Progenitor cell of endocrine pancreas (in vitro differentiated cells): ENCODE measurements at regions not wholly inside any gene's neighbourhood (a gene's known extent, or its start where the extent isn't known, plus 50 kb on each side); places are given as distances from the start of the nearest gene placed in this dataset.
"Not testable (repeated sequence)": the region's sequence is repeated elsewhere in the genome, so short reads cannot be mapped to it uniquely, and the experiment has no call there.

Experiments used
- DNase-seq: peaks from one replicate; pipeline ENCODE4 v3.0.0; 2021; ENCODE audit warnings: low spot score; ENCODE audit not compliant: unreplicated experiment
- H3K27ac Mint-ChIP-seq: 2 replicates; pipeline ENCODE4 v1.8.0; 2021; ENCODE audit warnings: mild to moderate bottlenecking, moderate library complexity, mixed read lengths
- H3K27me3 Mint-ChIP-seq: 2 replicates; pipeline ENCODE4 v1.8.0; 2021; ENCODE audit warnings: mixed read lengths
- H3K36me3 Mint-ChIP-seq: 2 replicates; pipeline ENCODE4 v1.8.0; 2022; ENCODE audit warnings: mixed read lengths; ENCODE audit not compliant: insufficient read depth
- H3K4me1 Mint-ChIP-seq: 2 replicates; pipeline ENCODE4 v1.8.0; 2021; ENCODE audit warnings: low read depth, mixed read lengths
- H3K4me3 Mint-ChIP-seq: 2 replicates; pipeline ENCODE4 v1.8.0; 2021; ENCODE audit warnings: low read depth, mild to moderate bottlenecking, moderate library complexity, mixed read lengths
- H3K9me3 Mint-ChIP-seq: 2 replicates; pipeline ENCODE4 v1.8.0; 2021; ENCODE audit warnings: low read depth, mixed read lengths
- CTCF ChIP-seq: fragments of 200-600 bp; sonication (generic); IDR thresholded peaks from one replicate; pipeline ENCODE4 v1.5.0; 2021; ENCODE audit warnings: antibody characterized with exemption, mild to moderate bottlenecking; ENCODE audit not compliant: unreplicated experiment

GRCh38 chr3:81841540-81841939, 80.1 kb upstream of the GBE1 start:
- no peak for TF ChIP-seq CTCF
- no peak overlapping the region for H3K4me3 Mint-ChIP-seq
- H3K27me3 Mint-ChIP-seq, result no peaks in the 10 kb centered on the region
- peaks cover 5% of the 10 kb centered on the region for H3K4me1 Mint-ChIP-seq
- no peak overlapping the region for H3K27ac Mint-ChIP-seq
- no peaks in the 10 kb centered on the region for H3K36me3 Mint-ChIP-seq
- no peak for DNase-seq
- no peaks in the 10 kb centered on the region for H3K9me3 Mint-ChIP-seq

DNA sequence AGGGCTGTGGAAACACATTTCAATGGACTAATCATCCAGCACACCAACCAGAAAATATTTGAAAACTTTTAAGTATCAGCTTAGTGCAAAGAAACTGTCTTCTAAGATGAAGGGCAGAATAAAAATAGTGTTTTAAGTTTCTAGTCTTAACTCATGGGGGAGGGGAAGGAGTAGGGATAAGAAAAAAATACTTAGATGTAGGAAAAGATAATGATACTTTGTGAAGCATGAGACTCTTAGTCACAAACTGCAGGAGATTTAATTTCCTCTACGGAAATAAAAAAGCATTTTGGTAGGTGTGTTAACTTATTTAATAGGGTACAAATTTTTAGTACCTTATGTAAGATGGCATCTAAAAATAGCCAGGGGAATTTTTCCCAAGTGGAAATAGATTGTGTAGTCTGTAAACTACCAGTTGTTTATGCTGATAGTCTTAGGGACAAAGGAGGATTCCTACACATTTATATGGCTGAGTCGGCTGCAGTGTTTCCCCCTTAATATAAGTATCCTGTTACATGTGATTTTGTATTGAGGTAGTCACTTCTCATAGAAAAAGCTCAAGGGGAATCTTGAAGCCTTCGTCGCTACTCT, 78.2 kb upstream of the GBE1 start:
- H3K4me1 Mint-ChIP-seq, result no peaks in the 10 kb centered on the region
- H3K9me3 Mint-ChIP-seq, result no peaks in the 10 kb centered on the region
- H3K27me3 Mint-ChIP-seq, result no peaks in the 10 kb centered on the region
- TF ChIP-seq CTCF, result no peak
- no peak overlapping the region for H3K4me3 Mint-ChIP-seq
- no peak for DNase-seq
- no peak overlapping the region for H3K27ac Mint-ChIP-seq
- no peaks in the 10 kb centered on the region for H3K36me3 Mint-ChIP-seq

GRCh38 chr3:81838457-81838856, 77.0 kb upstream of the GBE1 start:
- no peaks in the 10 kb centered on the region for H3K9me3 Mint-ChIP-seq
- no peaks in the 10 kb centered on the region for H3K36me3 Mint-ChIP-seq
- H3K27me3 Mint-ChIP-seq, result no peaks in the 10 kb centered on the region
- no peak overlapping the region for H3K4me3 Mint-ChIP-seq
- TF ChIP-seq CTCF, result no peak
- no peaks in the 10 kb centered on the region for H3K4me1 Mint-ChIP-seq
- no peak overlapping the region for H3K27ac Mint-ChIP-seq
- DNase-seq, result no peak

- TF ChIP-seq CTCF, result no peak
- Mint-ChIP-seq H3K27me3 (no peaks in the 10 kb centered on the region), H3K27ac (no peak overlapping the region), H3K9me3 (no peaks in the 10 kb centered on the region), H3K4me1 (no peaks in the 10 kb centered on the region), H3K4me3 (no peak overlapping the region), H3K36me3 (no peaks in the 10 kb centered on the region)
- DNase-seq, result no peak
Observed at GRCh38 chr3:81837071-81837593, 75.7 kb upstream of the GBE1 start.

DNA sequence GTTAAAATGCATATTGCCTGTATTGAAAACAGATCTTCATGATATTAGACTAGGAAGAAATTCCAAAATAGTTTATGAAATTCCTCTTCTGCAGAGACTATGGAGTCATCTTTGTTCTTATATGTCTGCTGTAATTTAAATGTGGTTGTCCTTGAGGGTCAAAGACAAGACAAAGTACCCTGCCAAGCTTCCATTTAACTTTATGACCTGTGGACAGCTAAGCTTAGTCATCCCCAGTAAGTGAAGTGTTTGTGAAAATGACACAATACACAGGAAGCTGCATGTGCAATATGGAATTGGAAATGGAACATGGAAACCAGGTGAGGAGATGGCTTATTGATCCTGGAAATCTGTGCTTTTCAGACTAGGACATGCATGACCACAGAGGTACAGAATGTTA, 68.5 kb upstream of the GBE1 start:
- H3K27me3 Mint-ChIP-seq, result no peaks in the 10 kb centered on the region

GRCh38 chr3:81829272-81829671, 67.8 kb upstream of the GBE1 start:
- H3K27ac Mint-ChIP-seq, H3K4me1 Mint-ChIP-seq, H3K36me3 Mint-ChIP-seq, H3K9me3 Mint-ChIP-seq, H3K27me3 Mint-ChIP-seq, H3K4me3 Mint-ChIP-seq, DNase-seq: not testable (repeated sequence)

More for the DNA sequence above, 68.5 kb upstream of the GBE1 start:
- TF ChIP-seq CTCF, result no peak
- no peak for DNase-seq
- Mint-ChIP-seq H3K4me3 (no peak overlapping the region), H3K27ac (no peak overlapping the region), H3K4me1 (no peaks in the 10 kb centered on the region), H3K36me3 (no peaks in the 10 kb centered on the region), H3K9me3 (no peaks in the 10 kb centered on the region)
